ENCODE measurements at regions not wholly inside any gene's neighbourhood (a gene's known extent, or its start where the extent isn't known, plus 50 kb on each side); places are given as distances from the start of the nearest gene placed in this dataset.

DNA sequence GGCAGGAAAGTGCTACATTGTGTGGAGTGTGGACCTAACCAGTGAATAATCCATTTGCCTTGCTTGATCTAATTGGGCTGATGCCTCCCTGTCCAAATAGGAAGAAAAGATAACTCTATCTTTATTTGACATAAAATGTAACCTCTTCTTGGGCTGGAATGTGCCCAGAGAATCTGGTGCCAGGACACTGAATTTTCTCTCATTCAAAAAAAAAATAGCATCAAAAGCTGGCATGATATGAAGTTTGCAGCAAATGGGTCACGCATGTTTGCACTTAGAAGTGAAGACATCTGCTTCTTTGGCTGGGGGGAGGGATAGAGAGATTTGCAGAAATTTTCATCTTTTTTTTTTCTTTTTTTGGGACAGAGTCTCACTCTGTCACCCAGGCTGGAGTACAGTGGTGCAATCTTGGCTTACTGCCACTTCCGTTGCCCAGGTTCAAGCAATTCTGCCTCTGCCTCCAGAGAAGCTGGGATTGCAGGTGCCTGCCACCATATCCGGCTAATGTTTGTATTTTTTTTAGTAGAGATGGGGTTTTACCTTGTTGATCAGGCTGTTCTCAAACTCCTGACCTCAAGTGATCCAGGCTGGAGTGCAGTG, 478.2 kb upstream of the EEF2KMT start:
- no peak for DNase-seq

GRCh38 chr16:5575121-5575520, 477.5 kb upstream of the EEF2KMT start:
- no peak for DNase-seq

DNA sequence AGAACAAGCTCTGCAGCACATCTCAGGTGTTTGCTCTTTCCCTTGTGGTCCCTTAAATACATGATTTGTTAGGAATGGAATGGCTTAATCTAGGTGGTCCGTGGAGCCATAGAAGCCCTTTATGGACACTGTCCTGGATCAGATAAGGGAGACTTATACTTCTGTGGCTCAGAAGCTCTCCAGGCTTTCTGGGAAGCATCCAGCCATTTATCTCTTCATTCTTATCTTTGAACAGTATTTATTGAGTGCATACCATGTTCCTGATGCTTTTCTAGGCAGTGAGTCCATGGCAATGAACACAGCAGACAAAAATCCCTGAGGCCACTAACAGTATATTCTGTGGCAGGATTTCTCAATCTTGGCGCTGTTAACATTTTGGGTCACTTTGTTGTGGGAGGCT, 474.5 kb upstream of the EEF2KMT start:
- no peak for DNase-seq

DNA sequence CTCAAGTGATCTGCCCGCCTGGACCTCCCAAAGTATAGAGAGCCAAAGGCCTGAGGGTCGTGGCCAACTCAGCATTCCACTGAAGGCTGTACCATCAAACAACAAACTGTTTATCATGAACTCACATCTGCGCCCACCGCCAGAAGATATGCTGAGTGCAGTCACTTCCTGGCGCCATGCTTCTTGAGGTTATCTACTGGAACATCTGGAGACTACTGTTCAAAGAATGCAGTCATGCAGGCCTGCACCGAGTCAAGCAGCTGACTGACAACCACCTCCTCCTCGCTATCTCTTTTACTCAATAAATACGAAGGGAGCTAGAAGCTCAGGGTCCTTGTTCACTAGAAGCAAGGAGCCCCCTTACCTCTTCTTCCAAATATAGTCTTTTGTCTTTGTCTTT, 473.9 kb upstream of the EEF2KMT start:
- DNase-seq, result no peak

- DNase-seq, result no peak
These were observed 464.2 kb upstream of the EEF2KMT start for GRCh38 chr16:5561800-5562199.

- no peak for DNase-seq
These were observed 462.5 kb upstream of the EEF2KMT start for GRCh38 chr16:5560084-5560483.

- no peak for DNase-seq
These were observed 460.4 kb upstream of the EEF2KMT start for GRCh38 chr16:5557966-5558365.

GRCh38 chr16:5557448-5557847, 459.9 kb upstream of the EEF2KMT start:
- DNase-seq, result no peak

- DNase-seq, result no peak
These were observed 458.7 kb upstream of the EEF2KMT start for GRCh38 chr16:5556158-5556810.

DNA sequence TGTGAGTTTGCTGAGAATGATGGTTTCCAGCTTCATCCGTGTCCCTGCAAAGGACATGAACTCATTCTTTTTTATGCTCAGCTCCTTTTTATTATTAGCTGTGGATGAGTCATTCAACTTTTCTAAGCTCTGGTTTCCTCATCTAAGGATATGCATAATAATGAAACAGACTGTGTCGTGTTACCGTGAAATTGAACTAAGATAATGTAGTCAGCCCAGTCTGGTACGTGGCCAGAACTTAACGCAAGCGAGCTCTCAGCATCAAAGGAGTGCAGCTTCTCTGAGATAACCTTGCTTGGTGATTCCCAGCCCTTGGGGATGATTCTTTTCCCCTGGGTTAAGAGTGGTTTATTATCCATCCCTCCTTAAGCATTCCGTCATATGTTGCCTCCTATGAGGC, 454.3 kb upstream of the EEF2KMT start:
- DNase-seq, result no peak

DNA sequence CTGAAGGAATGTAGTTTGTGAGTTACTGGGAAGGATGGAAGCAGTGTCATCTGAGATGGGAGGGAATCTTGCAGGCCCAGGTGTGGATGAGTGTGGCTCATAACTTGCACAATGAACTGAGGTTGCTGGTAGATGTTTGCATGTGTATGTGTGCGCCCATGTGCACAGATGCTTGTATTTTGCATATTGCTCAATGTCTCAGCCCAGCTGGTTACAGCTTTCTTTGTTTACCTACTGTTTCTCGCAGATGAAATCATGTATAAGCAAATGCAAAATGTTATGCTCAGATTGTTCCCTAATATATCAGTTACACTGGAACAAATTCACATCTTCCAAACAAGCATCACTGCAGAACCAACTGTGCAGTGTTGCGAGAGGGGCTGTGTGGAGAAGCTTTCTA, 452.2 kb upstream of the EEF2KMT start:
- no peak for DNase-seq

- DNase-seq, result no peak
These were observed 443.8 kb upstream of the EEF2KMT start for GRCh38 chr16:5541356-5541755.

DNA sequence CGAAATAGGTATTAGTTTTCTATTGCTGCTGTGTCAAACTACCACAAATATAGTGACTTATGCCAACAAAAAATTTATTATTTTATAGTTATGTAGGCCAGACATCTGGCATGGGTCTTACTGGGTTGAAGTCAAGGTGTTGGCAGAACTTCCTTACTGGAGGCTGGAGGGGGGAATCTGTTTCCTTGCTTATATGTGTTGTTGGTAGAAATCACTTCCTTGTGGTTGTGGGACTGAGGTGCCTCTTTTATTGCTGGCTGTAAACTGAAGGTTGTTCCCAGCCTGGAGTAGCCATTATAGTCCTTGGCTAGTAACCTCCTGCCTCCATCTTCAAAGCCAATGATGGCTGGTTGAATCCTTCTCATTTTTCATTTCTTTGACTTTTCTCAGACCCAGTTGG, 439.8 kb upstream of the EEF2KMT start:
- DNase-seq, result no peak

- no peak for DNase-seq
These were observed 435.8 kb upstream of the EEF2KMT start for GRCh38 chr16:5533321-5533888.

DNA sequence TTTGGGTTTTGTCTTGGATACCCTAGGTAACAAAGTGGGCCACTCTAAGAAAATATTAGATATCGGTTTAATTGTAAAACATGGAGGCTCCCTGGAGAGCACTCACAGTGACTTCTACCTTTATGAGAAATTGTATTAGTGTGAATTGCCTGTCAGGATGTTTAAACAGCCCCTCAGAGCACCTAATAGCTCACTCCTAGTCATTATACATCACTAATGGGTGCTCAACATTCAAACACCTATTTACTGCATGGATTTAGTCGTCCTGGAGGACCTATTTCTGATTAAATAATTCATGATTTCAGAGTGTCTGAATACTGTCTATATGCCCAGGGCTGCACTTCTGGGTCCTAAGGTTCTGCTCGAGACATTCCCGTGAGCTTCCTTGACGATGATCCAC, 430.2 kb upstream of the EEF2KMT start:
- DNase-seq, result no peak

DNA sequence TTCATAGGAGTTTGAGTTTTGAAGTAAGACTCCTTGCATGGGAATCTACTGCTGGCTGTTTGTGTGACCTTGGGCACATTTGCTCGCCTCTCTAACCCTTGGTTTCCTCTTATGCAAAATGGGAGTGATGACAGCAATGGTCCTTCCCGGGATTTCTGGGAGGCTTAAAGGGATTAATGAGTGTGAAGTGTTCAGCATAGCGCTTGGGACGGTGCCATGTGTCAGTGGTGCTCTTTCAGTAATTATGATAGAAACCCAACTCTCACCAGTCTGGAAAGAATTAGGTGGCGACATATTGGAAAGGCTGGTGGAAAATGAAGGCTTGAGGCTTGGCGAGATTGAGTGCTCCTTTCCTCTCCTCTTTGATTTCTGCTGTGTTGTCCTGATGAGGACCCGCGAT, 429.2 kb upstream of the EEF2KMT start:
- no peak for DNase-seq

- no peak for DNase-seq
These were observed 426.2 kb upstream of the EEF2KMT start for GRCh38 chr16:5523829-5524228.

DNA sequence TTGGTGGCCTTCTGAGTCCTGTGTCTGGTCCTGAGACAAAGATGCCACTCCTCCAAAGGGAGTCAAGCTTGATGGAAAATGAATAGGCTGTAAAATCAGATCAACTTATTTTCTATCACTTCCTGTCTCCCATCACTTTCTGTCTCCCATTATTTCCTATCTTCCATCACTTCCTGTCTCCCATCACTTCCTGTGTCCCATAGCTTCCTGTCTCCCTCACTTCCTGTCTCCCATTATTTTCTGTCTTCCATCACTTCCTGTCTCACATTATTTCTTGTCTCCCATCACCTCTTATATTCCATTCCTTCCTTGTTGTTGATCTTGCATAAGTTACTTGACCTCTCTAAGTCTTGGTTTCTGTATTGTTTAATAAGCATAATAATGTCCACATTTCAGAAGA, 418.5 kb upstream of the EEF2KMT start:
- no peak for DNase-seq

- no peak for DNase-seq
These were observed 414.4 kb upstream of the EEF2KMT start for GRCh38 chr16:5512014-5512413.

DNA sequence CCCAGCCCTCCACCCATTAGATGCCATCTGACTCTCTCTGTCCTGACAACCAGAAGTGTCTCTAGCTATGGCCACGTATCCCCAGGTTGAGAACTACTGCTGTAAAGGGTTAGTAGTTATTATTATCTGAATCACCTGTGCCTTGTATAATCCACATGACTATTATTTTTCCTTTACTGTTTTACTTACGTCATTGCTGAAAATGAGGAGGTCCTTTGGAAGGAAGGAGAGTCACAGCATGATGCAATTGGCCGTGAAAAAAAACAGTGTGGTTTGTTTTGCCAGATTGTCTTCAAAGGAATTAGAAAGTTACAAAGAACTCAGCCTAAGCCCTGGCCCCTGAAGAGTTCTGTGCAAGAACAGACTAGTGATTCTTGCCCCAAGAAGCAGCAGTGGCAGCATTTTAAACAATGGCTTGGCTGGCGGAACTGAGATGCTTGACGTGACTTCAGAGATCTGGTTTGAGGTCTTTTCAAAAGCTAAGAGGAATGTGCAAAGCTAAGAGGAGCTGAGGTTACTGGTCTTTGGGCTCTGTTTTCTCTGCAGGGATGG, 413.3 kb upstream of the EEF2KMT start:
- DNase-seq, result no peak

GRCh38 chr16:5509794-5510193, 412.2 kb upstream of the EEF2KMT start:
- no peak for DNase-seq

- DNase-seq, result no peak
These were observed 411.7 kb upstream of the EEF2KMT start for GRCh38 chr16:5509336-5509735.

DNA sequence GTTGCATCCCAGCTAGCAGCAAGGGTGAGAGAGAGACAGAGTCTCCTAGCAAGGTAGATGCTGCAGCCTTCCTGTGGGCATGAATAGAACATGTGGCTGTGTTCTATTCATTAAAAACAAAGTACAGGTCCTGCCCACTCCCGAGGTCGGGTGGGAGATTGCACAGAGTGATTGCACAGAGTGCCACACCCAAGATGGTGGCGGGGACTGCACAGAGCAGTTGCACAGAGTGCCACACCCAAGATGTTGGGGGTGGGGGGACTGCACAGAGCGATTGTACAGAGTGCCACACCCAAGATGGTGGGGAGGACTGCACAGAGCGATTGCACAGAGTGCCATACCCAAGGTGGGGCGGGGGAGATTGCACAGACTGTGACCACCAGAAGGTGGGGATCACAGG, 410.8 kb upstream of the EEF2KMT start:
- no peak for DNase-seq

DNA sequence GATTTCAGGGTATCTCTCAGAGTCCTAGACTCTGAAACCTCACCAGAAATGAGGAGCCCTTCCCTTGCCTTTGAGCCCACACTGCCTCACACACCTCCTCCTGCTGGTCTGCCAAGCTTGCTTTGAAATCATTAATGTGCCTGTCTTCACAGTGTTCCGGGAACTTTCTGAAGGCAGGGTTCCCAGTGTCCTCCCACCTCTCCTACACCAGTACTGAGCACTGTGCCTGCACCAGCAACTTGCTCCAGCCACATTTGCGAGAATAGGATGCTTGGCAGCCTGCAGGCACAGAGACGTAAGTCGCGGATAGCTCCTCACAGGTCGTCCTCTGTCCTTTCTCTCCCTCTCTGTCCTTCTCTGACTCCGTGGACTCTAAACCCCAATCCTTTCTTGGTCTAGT, 408.4 kb upstream of the EEF2KMT start:
- DNase-seq, result no peak

Data from inflammatory macrophage (primary cell).